HEK293 (cell line): ENCODE measurements at regions not wholly inside any gene's neighbourhood (a gene's known extent, or its start where the extent isn't known, plus 50 kb on each side); places are given as distances from the start of the nearest gene placed in this dataset.
"Not testable (repeated sequence)": the region's sequence is repeated elsewhere in the genome, so short reads cannot be mapped to it uniquely, and the experiment has no call there.

Experiments used
- CTCF ChIA-PET: fragments of 350-600 bp; formaldehyde crosslinking; extraction: SDS; loops from one replicate; lab custom pipeline; 2021; ENCODE audit warnings: antibody characterized with exemption; lab: Yijun Ruan, JAX
- POLR2A ChIA-PET: fragments of 300-600 bp; formaldehyde crosslinking; extraction: SDS; loops from one replicate; lab custom pipeline; 2020; ENCODE audit warnings: antibody characterized with exemption, inconsistent platforms; lab: Yijun Ruan, JAX
- H3K27ac ChIP-seq: fragments of 200-500 bp; sonication (Bioruptor generic); 2 replicates; pipeline ENCODE4 v1.5.1; 2014; ENCODE audit warnings: low read depth, low read length, control low read depth, inconsistent platforms; ENCODE audit errors: extremely low read depth
- H3K36me3 ChIP-seq, 2 experiments: fragments of 200-500 bp in 1 of 2; sonication (Bioruptor generic) in 1 of 2; 1 replicate in 1 of 2; 2 replicates in 1 of 2; pipeline ENCODE4 v1.5.1; 2014 to 2017; ENCODE audit warnings: inconsistent platforms in 2 of 2, low read length in 2 of 2; ENCODE audit not compliant: control insufficient read depth in 2 of 2, insufficient read depth in 1 of 2
- H3K4me1 ChIP-seq: fragments of 200-500 bp; sonication (Bioruptor generic); 2 replicates; pipeline ENCODE4 v1.5.1; 2014; ENCODE audit warnings: mild to moderate bottlenecking, low read length, inconsistent platforms; ENCODE audit not compliant: control insufficient read depth, insufficient read depth
- H3K4me3 ChIP-seq: 2 replicates; pipeline ENCODE4 v1.5.1; 2011; ENCODE audit warnings: low read depth, mild to moderate bottlenecking, control low read depth, low read length, moderate library complexity
- H3K9me3 ChIP-seq: fragments of 200-500 bp; sonication (Bioruptor generic); 2 replicates; pipeline ENCODE4 v1.5.1; 2014; ENCODE audit warnings: low read depth, low read length, inconsistent platforms; ENCODE audit not compliant: control insufficient read depth, insufficient read depth
- GLIS2 ChIP-seq: fragments of 450-650 bp; formaldehyde crosslinking; IDR thresholded peaks from 2 replicates; pipeline ENCODE4 v1.5.1; 2016; ENCODE audit warnings: missing biosample characterization, missing genetic modification characterization
- HIC1 ChIP-seq: fragments of 450-650 bp; formaldehyde crosslinking; IDR thresholded peaks from 2 replicates; pipeline ENCODE4 v1.5.1; 2016; ENCODE audit warnings: missing biosample characterization, missing genetic modification characterization
- KLF1 ChIP-seq: fragments of 450-650 bp; formaldehyde crosslinking; IDR thresholded peaks from 2 replicates; pipeline ENCODE4 v1.5.1; 2016; ENCODE audit warnings: missing biosample characterization, missing genetic modification characterization
- SETDB1 ChIP-seq: IDR thresholded peaks from one replicate; pipeline ENCODE4 v1.6.1; 2017; ENCODE audit warnings: mild to moderate bottlenecking, low read length, moderate library complexity, mixed read lengths; ENCODE audit not compliant: insufficient read length
- SP3 ChIP-seq: fragments of 450-650 bp; formaldehyde crosslinking; IDR thresholded peaks from 2 replicates; pipeline ENCODE4 v1.5.1; 2016; ENCODE audit warnings: missing biosample characterization, missing genetic modification characterization
- ZBTB17 ChIP-seq: fragments of 450-650 bp; formaldehyde crosslinking; IDR thresholded peaks from 2 replicates; pipeline ENCODE4 v1.5.1; 2016; ENCODE audit warnings: missing biosample characterization, missing genetic modification characterization
- ZEB2 ChIP-seq: fragments of 450-650 bp; formaldehyde crosslinking; IDR thresholded peaks from 2 replicates; pipeline ENCODE4 v1.5.1; 2016; ENCODE audit warnings: missing biosample characterization, missing genetic modification characterization
- ZFP41 ChIP-seq: fragments of 450-650 bp; formaldehyde crosslinking; IDR thresholded peaks from 2 replicates; pipeline ENCODE4 v1.5.1; 2016; ENCODE audit warnings: missing biosample characterization, missing genetic modification characterization, borderline replicate concordance
- ZNF18 ChIP-seq: fragments of 450-650 bp; formaldehyde crosslinking; IDR thresholded peaks from 2 replicates; pipeline ENCODE4 v1.5.1; 2016; ENCODE audit warnings: missing biosample characterization, missing genetic modification characterization
- ZNF24 ChIP-seq: fragments of 450-650 bp; formaldehyde crosslinking; IDR thresholded peaks from 2 replicates; pipeline ENCODE4 v1.5.1; 2016; ENCODE audit warnings: missing biosample characterization, missing genetic modification characterization
- ZNF48 ChIP-seq: fragments of 450-650 bp; formaldehyde crosslinking; IDR thresholded peaks from 2 replicates; pipeline ENCODE4 v1.5.1; 2016; ENCODE audit warnings: missing biosample characterization, missing genetic modification characterization
- ZNF510 ChIP-seq: fragments of 450-650 bp; formaldehyde crosslinking; IDR thresholded peaks from 2 replicates; pipeline ENCODE4 v1.5.1; 2018; ENCODE audit warnings: mild to moderate bottlenecking, missing genetic modification characterization, missing biosample characterization; ENCODE audit not compliant: insufficient replicate concordance
- ZNF514 ChIP-seq: fragments of 450-650 bp; formaldehyde crosslinking; IDR thresholded peaks from 2 replicates; pipeline ENCODE4 v1.5.1; 2016; ENCODE audit warnings: missing biosample characterization, missing genetic modification characterization
- ZNF549 ChIP-seq: fragments of 450-650 bp; IDR thresholded peaks from 2 replicates; pipeline ENCODE4 v1.5.1; 2018; ENCODE audit warnings: missing biosample characterization, missing genetic modification characterization, mild to moderate bottlenecking, inconsistent platforms, moderate library complexity
- ZNF658 ChIP-seq: fragments of 450-650 bp; formaldehyde crosslinking; IDR thresholded peaks from 2 replicates; pipeline ENCODE4; 2016; ENCODE audit warnings: missing biosample characterization, missing genetic modification characterization
- ZNF76 ChIP-seq: fragments of 450-650 bp; formaldehyde crosslinking; IDR thresholded peaks from 2 replicates; pipeline ENCODE4; 2016; ENCODE audit warnings: low read depth, missing biosample characterization, missing genetic modification characterization, borderline replicate concordance
- ZNF768 ChIP-seq: fragments of 450-650 bp; formaldehyde crosslinking; IDR thresholded peaks from 2 replicates; pipeline ENCODE4 v1.5.1; 2018; ENCODE audit warnings: missing biosample characterization, mild to moderate bottlenecking, missing genetic modification characterization
- ZNF830 ChIP-seq: fragments of 450-650 bp; IDR thresholded peaks from 2 replicates; pipeline ENCODE4 v1.5.0; 2018; ENCODE audit warnings: missing biosample characterization, missing genetic modification characterization, low read depth, mild to moderate bottlenecking, moderate library complexity
- ZSCAN30 ChIP-seq: fragments of 450-650 bp; IDR thresholded peaks from 2 replicates; pipeline ENCODE4 v1.5.1; 2018; ENCODE audit warnings: missing biosample characterization, mild to moderate bottlenecking, missing genetic modification characterization, moderate library complexity

GRCh38 chr12:131275824-131276223 is 322.1 kb downstream of the ADGRD1 start:
- CTCF ChIA-PET: no interaction called here
- POLR2A ChIA-PET: no interaction called here
- H3K36me3 ChIP-seq: no peaks in the 10 kb centered on the region
- no peak overlapping the region for H3K27ac ChIP-seq
- no peak overlapping the region for H3K4me3 ChIP-seq
- no peaks in the 10 kb centered on the region for H3K9me3 ChIP-seq
- H3K4me1 ChIP-seq: no peaks in the 10 kb centered on the region
- TF ChIP-seq HIC1 (tag by site-specific recombination) (no peak), ZFP41 (no peak), GLIS2 (tag by site-specific recombination) (no peak), ZNF24 (tag by site-specific recombination) (no peak), KLF1 (tag by site-specific recombination) (no peak), ZNF830 (tag by site-specific recombination) (no peak), ZEB2 (tag by site-specific recombination) (no peak), ZNF18 (tag by site-specific recombination) (no peak), ZNF510 (tag by site-specific recombination) (no peak), ZNF76 (no peak), SETDB1 (no peak), ZNF514 (tag by site-specific recombination) (no peak), ZNF48 (tag by site-specific recombination) (no peak)

GRCh38 chr12:131276501-131277185 is 322.9 kb downstream of the ADGRD1 start:
- H3K9me3 ChIP-seq: no peaks in the 10 kb centered on the region
- no peak overlapping the region for H3K27ac ChIP-seq
- H3K4me1 ChIP-seq: no peaks in the 10 kb centered on the region
- ChIA-PET POLR2A (no interaction called here), CTCF (no interaction called here)
- no peaks in the 10 kb centered on the region for H3K36me3 ChIP-seq
- TF ChIP-seq ZNF658 (tag by site-specific recombination) (no peak), ZSCAN30 (no peak), SP3 (tag by site-specific recombination) (no peak), ZNF549 (tag by site-specific recombination) (no peak), ZBTB17 (tag by site-specific recombination) (no peak), ZNF768 (no peak)
- no peak overlapping the region for H3K4me3 ChIP-seq

GRCh38 chr12:131277186-131278091 is 323.7 kb downstream of the ADGRD1 start:
- CTCF ChIA-PET, H3K36me3 ChIP-seq, H3K4me1 ChIP-seq, H3K27ac ChIP-seq, POLR2A ChIA-PET, H3K9me3 ChIP-seq, H3K4me3 ChIP-seq: not testable (repeated sequence)

- H3K36me3 ChIP-seq, H3K4me3 ChIP-seq, H3K4me1 ChIP-seq, H3K27ac ChIP-seq, H3K9me3 ChIP-seq, CTCF ChIA-PET, POLR2A ChIA-PET: not testable (repeated sequence)
Observed at GRCh38 chr12:131278451-131279115, 324.9 kb downstream of the ADGRD1 start.
